NCI-H345 treated with DMSO at 0.1 percent for 48 hours (cell line): ENCODE measurements at regions not wholly inside any gene's neighbourhood (a gene's known extent, or its start where the extent isn't known, plus 50 kb on each side); places are given as distances from the start of the nearest gene placed in this dataset.
"Not testable (repeated sequence)": the region's sequence is repeated elsewhere in the genome, so short reads cannot be mapped to it uniquely, and the experiment has no call there.

Experiments
- DNase-seq: peaks from one replicate; lab custom pipeline; 2025; ENCODE audit not compliant: unreplicated experiment; lab: John Stamatoyannopoulos, UW

DNA sequence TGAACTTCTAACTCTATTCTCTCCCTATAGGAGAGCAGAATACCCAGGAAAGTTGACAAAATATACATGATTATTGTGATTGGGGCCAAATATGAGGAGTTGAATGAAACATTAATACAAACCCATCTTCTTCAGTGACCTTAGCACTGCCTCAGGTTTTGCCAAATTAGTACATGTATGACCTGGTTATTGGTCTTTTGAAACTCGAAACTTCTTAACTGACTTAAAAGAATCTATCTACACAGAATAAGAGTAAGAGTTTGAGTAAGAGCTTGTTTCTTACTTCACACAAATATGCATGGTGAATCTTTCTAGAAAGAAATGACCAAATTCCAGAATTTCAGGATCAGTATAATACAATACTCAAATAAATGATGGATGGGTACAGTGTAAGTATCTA lies 213.0 kb upstream of the GK2 start:
- DNase-seq, result no peak

GRCh38 chr4:79620617-79621016 lies 212.6 kb upstream of the GK2 start:
- DNase-seq, result no peak

- no peak for DNase-seq
Observed at GRCh38 chr4:79613269-79613935, 205.4 kb upstream of the GK2 start.

DNA sequence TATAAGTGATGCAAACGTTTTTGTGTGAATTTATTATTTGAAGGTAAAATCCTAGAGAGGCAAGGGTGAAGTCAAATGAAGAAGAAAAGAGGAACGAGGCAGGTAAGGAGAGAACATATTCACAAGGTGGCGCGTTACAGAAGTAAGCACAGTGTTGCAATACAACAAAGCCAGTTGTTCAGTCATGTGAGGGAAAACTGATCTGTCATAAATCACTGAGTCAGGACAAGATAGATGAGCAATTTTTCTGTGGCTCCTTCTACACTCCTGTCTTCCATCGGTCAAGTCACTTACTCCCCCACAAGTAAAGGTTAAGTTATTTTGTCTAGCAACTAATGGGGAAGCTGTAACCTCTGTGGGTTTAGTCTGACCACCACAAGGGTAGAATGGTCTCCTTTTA lies 203.0 kb upstream of the GK2 start:
- DNase-seq, result no peak

- no peak for DNase-seq
Observed at GRCh38 chr4:79609817-79610216, 201.8 kb upstream of the GK2 start.

DNA sequence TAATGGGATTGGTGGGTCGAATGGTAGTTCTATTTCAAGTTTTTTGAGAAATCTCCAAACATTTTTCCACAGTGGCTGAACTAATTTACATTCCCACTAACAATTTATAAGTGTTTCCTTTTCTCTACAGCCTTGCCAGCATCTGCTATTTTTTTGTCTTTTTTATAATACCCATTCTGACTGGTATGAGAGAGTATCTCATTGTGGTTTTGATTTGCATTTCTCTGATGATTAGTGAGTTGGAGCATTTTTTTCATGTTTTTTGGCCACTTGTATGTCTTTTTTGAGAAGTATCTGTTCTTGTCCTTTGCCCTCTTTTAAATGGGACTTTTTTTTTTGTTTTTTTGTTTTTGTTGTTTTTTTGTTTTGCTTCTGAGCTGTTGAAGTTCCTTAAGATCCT lies 200.0 kb upstream of the GK2 start:
- DNase-seq, result no peak

GRCh38 chr4:79604152-79604551 lies 196.1 kb upstream of the GK2 start:
- no peak for DNase-seq

GRCh38 chr4:79603681-79604080 lies 195.7 kb upstream of the GK2 start:
- no peak for DNase-seq

- DNase-seq, result no peak
Observed at GRCh38 chr4:79599691-79600090, 191.7 kb upstream of the GK2 start.

DNA sequence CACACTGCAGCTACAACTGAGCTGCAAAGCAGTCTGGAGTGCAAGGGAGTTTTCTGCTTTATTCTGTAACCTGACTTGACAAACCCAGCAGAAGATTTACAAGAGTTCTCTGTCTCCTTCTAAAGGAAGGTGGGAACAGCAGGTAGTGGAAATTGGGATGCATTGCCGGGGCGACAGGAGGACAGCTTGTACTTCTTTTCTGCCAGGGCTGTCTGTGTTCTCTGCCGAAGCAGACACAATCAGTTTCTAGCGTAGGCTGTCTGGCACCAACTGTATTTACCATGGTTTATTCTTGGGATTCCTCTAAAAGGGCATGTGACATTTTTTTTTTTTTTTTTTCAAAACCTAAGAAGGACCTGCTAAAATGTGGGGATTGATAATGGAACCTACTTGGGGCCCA lies 190.8 kb upstream of the GK2 start:
- DNase-seq, result no peak

GRCh38 chr4:79598214-79598613 lies 190.2 kb upstream of the GK2 start:
- DNase-seq, result no peak

DNA sequence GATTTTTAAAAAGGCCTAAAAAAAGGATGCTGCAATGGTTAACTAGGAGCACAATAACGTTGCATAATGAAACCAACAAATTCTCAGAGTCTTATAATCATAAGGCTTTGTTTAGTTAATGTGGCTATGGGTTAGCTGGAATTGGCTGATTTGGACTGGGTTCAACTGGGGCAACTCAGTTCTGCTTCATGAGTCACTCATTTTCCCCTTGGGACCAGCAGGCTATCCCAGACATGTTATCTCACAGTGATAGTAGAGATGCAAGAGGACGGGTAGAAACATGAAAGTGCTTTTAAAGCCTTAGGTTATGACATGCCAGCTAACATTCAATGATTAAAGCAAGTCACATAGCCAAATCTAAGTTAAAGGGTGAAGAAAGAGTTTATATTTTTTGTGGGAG lies 189.2 kb upstream of the GK2 start:
- no peak for DNase-seq

GRCh38 chr4:79592218-79592617 lies 184.2 kb upstream of the GK2 start:
- not testable (repeated sequence) for DNase-seq

DNA sequence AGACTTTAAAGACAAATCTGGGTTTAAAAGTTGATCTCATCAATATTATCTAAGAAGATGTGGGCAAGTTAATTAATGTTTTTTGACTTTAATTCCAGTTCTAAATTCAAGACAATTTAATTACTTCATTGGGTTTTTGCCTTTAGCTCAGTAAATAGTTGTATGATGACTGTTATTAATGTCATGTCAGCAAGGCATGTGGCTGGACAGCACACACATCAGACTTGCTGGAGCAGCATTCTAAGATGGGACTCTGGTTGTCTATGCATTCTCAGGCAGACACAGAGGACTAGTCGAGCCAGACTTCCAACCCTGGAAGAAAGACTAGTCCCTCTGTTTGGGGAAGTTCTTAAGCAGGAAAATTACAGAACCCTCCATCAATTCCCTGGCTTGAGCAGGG lies 180.7 kb upstream of the GK2 start:
- DNase-seq, result no peak

DNA sequence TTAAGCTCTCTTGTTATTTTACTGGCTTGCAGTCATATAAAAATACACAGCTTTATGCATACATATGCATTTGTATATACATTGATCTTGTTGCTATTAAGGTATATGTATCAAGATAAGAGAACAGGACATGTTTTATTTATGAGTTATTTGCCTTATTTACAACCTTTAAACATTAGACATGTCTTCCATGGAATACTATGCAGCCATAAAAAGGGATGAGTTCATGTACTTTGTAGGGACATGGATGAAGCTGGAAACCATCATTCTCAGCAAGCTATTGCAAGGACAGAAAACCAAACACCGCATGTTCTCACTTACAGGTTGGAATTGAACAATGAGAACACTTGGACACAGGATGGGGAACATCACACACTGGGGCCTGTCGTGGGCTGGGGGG lies 179.2 kb upstream of the GK2 start:
- DNase-seq, result not testable (repeated sequence)

DNA sequence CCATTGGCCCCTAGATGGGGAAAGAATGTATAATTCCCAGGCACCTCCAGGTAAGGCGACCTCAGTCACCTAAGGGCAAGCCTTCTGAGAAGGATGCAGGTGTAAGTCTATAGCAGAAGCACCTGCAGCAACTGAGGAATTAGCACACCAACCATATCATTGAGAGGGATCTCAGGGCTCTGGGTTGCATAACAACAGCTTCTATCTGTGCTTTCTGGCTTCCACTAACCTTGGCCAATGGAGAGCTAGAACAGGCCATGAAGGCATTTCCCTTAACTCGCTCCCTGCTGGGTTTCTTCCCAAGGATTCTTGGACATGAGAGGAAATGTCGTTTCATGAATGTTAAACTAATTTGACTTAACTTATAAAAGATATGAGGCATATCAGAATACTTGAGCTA lies 177.8 kb upstream of the GK2 start:
- DNase-seq, result no peak

DNA sequence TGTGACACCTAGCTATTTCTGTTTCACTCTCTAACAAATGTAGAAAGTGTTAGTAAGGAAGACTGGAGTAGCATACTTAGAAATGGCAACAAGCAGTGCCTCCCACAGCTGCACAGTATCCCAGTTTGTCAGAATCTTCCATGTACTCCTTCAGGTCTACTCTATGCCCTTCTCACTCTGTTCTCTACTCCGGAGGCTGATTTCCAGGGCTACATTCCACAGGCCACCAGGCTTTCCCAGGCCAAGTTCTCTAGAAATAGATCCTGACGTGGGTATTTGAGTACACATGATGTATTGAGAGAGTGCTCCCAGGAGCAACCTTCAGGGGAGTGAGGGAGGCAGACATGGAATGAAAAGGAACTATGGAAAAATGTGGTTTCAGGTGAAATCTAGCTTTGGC lies 177.3 kb upstream of the GK2 start:
- no peak for DNase-seq

DNA sequence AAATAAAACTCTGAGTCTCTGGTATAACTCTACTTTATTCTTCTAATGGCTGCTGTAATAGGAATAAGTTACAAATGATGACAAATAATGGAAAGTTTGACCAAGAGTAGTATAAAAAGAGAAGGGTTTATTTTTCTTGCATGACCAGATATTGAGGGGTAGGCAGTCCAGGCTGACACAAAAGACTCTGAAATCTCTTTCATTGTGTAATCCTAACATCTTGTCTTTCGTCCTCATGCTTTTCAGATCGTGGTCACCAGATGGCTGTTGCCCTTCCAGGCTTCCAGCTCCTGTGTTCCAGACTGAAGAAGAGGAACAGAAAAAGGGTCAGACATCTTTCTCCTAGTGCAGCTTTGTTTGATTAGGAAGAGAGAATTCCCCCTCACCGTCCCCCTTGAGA lies 176.9 kb upstream of the GK2 start:
- DNase-seq, result no peak

DNA sequence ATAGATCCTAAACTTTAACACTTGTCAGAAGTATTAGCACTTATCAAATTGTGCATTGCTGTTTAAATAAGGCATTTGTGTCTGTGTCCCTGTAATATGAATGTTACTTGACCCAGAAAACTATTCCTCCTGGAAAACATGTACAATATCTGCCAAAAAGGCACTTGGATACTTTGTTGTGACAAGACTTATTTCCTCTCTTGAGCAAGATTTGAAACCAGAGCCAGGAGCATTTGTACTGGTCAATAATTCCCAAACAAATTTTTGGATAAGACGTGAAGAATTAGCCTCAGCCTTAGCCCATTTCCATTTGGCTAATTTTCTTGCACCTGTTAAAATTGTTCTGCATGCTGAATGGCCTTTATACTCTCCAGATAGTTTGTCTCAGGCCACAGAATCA lies 176.3 kb upstream of the GK2 start:
- no peak for DNase-seq

GRCh38 chr4:79578606-79579005 lies 170.6 kb upstream of the GK2 start:
- no peak for DNase-seq

- DNase-seq, result peak; percentile 1
Observed at GRCh38 chr4:79576429-79576753, 168.4 kb upstream of the GK2 start.

DNA sequence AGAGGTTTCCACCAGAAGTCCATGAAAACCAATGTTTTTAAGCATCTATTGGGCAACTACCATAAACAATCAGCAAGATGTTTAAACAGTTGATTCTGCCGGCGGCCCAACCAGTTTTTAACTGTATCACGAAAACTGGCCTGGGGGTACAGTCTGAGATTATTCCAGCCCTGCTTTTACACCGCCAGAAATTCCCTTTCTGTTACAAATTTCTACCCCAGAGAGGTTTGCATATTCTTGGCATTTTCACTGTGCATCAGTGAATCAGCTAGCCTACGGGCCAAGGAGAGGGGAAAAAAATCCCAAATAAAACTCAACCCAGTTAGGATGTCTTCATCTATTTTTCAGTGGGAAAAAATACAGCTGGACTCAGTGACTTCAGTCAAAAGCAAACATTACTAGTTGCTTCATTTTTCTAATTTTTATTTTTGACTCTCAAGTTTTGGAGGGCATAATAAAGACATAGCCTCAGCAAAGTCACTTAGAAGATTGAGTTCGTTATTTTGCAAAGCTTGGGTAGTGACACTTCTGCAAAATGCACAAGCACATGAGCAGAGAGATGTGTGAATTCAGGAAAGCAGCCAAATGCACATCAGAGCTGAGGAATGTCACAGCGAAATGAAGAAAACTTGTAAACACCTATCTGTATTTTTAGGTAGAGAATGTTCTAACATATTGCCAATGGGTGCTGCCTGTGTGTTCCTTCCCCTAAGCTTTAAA lies 167.8 kb upstream of the GK2 start:
- DNase-seq, result no peak
